HG02798 (cell line): ENCODE measurements at regions not wholly inside any gene's neighbourhood (a gene's known extent, or its start where the extent isn't known, plus 50 kb on each side); places are given as distances from the start of the nearest gene placed in this dataset.
"Not testable (repeated sequence)": the region's sequence is repeated elsewhere in the genome, so short reads cannot be mapped to it uniquely, and the experiment has no call there.

ENCODE experiments used
- ATAC-seq: cut with Tn5 transposase; IDR thresholded peaks from one replicate; pipeline ENCODE4 v1.9.1; 2021; ENCODE audit warnings: mild to moderate bottlenecking; ENCODE audit not compliant: unreplicated experiment, poor library complexity

DNA sequence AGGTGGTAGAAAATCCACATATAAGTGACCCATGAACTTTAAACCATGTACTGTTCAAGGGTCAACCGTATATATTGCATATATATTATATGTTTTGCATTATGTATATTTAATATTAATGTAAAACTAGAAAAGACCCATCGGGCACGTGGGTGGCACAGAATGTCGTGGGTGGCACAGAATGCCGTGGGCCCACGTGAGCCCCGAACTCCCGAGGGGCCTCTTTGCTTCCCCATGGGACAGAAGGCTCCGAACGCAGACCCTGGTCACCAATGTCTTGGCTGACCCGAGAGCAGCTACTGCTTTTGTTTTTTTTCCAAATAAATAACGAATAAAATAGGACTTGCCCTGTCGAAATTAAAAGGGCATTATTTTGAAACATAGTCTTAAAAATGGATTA lies 415.4 kb downstream of the BRD1 start:
- ATAC-seq, result no peak

DNA sequence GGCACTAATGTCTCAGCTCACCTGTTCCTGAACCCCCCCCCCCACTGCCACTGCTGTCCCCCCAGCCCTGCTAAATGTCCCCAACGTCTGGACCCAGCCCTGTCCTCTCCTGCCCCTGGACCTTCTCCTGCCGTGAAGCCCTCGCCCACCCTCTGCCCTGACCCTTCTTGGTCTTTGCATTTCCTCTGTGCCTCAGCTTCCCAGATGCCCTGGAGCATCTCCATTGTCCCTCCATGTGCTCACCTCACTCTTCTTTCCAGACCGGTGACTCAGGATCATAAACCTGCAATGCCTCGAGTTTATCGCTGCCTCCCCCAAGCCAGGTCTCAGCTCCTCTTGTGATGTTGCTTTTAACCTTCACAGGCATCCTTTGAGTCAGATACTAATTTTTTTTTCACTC lies 416.4 kb downstream of the BRD1 start:
- no peak for ATAC-seq

DNA sequence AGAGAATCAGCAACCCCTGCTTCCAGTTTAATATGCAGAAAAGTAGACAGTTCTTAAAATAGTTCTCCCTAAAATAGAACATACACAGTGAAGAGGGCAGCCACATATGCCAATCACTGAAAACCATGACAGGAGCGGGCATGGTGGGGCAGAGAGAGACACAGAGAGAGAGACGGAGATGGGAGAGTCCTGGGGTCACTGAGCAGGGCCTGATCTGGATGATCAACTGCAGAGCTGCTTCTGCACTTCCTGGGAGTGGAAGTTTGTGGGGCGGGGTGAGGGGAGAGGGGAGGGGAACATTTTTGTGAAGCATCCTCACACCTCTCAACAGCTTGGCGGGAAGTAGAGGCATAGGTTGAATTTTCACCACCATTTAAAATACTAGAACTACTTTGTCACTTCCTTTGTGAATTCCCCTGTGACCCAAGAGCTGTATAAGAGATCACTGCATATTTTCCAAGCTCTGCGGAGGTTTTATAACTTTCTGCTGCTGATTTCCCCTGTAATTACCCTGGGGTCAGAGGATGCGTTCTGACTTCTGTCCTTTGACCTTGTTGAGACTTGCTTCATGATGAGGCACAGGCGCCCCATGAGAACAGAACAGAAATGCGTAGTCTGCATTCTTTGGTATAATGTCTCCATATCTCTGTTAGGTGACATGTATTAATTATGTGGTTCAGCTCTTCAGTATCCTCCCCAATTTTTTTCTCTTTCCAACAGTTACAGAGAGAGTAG lies 419.4 kb downstream of the BRD1 start:
- no peak for ATAC-seq

DNA sequence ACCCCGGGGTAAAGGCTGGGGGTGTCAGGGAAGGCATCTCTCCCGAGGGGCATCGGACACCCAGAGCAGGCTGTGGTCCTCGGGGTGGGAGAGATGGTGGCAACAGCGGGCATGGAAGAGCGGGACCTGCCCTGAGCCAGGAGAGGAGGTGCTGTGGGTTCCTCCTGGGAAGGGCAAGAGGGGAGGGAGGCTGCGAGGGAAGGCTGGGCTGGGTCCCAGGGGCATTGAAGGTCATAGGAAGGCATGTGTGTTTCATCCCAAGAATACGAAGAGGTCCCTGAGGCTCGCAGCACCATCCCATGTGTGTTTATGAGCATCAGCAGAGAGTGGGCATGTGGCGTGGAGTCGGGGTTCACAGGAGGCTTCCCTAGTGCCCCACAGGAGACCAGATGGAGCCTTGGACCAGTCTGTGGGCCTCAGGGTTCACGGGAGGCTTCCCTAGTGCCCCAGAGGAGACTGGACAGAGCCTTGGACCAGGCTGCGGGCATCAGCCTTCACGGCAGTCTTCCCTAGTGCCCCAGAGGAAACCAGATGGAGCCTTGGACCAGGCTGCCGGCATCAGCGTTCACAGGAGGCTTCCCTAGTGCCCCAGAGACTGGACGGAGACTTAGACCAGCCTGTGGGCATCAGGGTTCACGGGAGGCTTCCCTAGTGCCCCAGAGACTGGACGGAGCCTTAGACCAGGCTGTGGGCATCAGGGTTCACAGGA lies 420.6 kb downstream of the BRD1 start:
- ATAC-seq, result no peak

DNA sequence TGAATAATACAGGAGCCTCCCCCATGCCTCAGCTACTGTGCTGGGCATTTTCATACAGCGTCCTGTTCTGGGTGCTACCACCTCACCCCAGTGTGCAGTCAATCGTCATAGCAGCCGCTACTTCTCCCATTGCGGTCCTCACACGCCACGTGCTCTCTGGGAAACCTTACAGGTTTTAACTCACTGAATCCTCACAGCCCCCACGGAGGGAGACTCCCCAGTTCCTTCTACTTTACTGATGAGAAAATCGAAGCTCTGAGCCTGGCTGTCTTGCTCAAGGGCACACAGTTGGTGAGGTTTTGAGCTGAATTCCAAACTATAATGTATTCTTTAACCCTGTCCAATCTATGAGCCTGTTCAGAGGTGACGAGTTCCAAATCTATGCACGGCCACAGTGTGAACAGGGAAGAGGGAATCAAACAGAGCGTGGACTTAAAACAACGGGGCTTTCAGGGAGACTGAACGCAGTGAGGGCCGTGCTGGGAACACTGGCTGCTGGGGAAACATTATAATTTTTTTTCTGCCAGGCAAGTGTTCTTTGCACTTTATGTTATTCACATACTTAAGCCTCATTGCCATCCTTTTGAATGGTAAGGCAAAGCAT lies 421.5 kb downstream of the BRD1 start:
- ATAC-seq, result no peak

- ATAC-seq, result no peak
Observed at GRCh38 chr22:49405590-49405989, 422.1 kb downstream of the BRD1 start.

- ATAC-seq, result no peak
Observed at GRCh38 chr22:49404576-49405241, 423.0 kb downstream of the BRD1 start.

DNA sequence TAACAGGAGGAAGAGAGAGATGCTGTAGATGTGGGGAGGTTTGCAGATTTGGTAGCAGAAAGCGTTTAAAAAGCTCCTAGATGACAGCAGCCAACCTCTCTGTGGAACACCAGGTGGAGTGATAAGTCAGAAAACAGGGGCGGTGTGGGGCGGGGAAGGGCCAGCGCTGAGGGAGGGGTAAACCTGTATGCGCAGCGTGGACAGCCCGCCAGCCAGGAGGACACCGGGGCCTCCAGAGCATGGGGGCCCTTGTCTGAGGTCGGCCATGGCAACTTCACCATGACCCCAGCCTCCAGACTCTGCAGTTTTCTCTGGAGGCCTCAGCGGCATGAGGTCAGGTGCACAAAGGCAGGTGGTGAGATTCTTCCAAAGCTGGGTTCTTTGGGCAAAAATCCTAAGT lies 423.7 kb downstream of the BRD1 start:
- ATAC-seq, result no peak

GRCh38 chr22:49403102-49403501 lies 424.6 kb downstream of the BRD1 start:
- ATAC-seq, result no peak

DNA sequence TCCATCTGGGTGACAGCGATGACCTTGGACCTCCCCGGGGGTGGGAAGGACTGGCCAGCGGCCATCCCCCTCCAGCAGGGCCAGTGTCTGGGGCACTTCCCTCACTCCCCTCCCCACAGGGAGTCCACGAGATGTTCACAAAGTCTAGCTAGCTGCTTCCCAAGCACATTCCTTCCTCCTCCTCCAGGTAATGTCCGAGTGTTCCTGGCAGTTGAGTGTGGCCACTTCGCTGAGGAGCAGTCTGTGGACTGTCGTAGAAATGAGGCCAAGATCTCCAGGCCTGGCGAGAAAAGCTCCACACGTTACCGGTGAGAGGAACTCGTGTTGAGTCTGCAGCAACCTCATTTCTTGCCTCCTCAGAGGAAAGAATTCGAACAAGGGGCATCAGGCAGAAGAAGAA lies 425.5 kb downstream of the BRD1 start:
- ATAC-seq, result no peak

DNA sequence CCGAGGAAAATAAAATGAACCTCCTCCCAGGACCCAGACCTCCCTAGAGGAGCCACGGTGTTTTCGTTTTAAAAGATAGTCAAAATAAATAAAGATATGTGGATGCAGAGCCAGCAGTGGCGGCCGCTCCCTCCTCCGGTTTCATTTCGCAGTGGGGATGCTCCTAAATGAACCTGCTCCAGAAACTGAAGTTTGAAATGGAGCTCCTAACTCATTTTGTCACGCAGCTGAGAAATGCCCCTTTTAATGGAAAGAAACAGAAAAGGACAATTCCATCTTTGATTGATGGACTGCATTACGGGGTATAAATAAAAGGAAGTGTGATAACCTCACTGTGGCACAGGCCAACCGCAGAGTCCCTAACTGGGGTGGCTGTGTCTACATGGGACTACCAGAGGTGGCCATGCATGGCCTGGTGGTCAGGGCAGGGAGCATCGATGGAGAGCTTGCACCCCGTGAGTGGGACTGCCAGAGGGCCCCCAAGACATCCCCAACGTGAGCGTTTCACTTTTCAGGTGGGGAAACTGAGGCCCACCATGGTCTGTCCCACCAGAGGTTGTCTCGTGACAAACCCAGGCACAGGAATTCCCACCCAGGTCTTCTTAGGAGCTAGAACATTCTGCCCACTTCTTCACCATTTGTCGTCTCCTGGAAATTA lies 426.6 kb downstream of the BRD1 start:
- no peak for ATAC-seq

DNA sequence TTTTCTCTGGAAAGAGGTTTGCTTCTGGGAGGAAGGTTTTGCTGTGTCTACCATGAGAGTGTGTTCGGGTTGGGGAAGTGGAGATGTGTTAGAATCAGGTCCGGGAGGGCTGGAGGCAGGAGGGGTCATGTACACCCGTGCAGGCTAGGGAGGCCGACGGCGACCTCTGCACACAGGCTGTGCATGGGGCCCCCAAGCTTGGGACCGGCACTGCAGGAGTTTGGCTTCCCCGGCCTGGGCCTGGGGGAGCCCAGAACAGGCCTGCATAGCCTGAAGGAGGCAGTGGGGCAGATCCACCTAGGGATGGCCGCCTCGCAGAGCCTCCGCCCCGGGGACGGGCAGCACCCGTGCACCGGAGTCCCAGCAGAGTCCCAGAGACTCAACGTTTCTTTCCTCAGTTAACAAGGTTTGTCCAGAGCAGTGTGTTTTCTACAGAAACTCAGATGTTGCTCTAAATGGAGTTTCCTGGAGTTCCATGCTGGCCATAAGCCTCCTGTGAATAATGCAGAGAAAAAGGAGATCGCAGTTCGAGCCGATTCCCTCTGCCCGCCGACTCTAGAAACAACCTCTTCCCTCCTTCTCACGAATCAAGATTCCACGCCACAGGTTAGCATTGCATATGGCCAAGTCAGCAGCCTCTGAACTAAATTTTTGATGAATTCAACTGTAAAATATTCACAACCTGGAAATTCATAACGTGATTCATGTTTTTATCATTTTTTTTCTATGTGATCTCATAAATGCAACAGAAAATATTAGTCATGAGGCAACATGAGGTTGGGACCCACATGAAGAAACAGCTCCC lies 427.3 kb downstream of the BRD1 start:
- ATAC-seq, result no peak

- ATAC-seq, result no peak
Observed at GRCh38 chr22:49398646-49399045, 429.0 kb downstream of the BRD1 start.

- no peak for ATAC-seq
Observed at GRCh38 chr22:49398115-49398514, 429.6 kb downstream of the BRD1 start.

DNA sequence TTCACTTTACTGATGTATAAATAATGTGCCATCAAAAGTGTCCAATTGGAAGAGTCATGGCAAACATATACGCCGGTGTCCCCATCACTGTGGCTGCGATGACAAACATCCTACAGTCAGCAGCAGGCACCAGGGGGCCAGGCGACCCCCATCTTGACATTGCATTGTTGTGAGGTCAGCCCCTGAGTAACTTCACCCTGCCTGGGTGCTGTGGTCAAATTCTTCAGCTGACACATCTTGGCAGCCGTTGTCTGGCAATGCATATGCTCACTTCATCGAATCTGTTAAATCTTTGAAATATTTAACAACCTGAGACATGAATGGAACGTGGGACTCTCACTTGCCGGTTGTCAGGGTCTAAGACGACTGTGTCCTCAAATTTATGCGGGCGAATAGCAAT lies 430.9 kb downstream of the BRD1 start:
- no peak for ATAC-seq

DNA sequence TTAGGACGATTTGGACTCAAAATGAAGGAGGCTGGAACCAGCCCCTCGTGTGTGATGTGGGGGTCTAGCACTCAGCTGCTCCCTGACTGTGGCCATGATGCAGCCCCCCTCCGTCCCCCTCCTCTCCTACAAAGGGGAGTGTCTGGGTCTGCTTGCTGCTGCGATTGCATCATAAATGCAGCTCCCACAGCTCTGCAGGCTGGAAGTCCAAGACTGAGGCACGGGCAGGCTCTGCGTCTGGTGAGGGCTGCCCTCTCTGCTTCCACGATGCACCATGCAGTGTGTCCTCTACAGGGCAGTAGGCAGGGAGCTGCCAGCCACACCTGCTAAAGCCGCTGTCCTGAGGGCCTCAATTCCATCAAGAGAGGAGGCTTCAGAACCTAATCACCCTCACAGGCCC lies 432.1 kb downstream of the BRD1 start:
- ATAC-seq, result no peak

DNA sequence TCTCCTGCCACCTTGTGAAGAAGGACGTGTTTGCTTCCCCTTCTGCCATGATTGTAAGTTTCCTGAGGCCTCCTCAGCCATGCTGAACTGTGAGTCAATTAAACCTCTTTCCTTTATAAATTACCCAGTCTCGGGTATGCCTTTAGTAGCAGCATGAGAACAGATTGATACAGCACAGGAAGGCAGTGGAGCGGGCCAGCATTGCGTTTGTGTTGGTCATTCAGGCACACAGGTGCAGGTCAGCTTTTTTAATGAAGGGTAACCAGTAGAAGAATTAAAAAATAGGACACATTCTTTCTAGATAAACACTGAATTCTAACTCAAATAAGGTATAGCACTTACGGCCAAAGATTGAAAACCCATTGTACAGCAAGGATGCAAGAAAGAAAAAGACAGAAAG lies 432.6 kb downstream of the BRD1 start:
- not testable (repeated sequence) for ATAC-seq

DNA sequence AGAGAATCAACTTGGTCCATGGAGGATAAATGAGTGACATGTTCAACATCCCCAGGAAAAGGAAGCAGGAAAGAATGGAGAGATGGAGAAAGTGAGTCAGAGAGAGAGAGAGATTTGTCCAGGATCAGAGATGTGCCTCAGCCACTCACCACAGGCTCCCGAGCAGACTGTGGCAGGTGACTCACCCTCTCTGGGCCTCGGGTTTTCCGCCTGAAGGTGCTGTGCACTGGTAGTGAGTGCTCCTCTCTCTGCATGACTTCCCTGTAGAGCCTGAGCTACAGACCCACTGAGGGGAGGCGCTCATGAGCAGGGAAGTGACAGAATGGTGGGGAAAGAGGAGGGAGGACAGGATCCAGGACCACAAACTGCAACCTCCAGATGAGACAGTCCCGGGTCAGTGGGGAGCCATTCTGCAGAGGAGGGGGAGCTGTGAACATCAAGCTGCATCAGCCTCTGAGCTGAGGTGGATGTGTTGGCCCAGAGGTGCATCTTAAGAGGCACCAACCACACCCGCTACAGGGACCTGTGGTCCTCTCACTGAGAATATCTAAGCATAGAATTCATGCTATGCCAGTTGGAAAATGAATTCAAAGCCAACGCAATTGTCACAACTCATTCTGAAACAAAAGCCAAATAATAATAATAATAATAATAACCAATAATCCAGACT lies 433.4 kb downstream of the BRD1 start:
- ATAC-seq, result no peak

GRCh38 chr22:49393526-49393925 lies 434.1 kb downstream of the BRD1 start:
- ATAC-seq, result no peak
